DND-41 (cell line): ENCODE measurements at regions not wholly inside any gene's neighbourhood (a gene's known extent, or its start where the extent isn't known, plus 50 kb on each side); places are given as distances from the start of the nearest gene placed in this dataset.

ENCODE experiments used
- EZH2 ChIP-seq: IDR thresholded peaks from 3 replicates; pipeline ENCODE4 v1.6.1; 2012; ENCODE audit warnings: borderline replicate concordance, low read depth, mild to moderate bottlenecking, moderate library complexity, low read length, inconsistent platforms; ENCODE audit not compliant: severe bottlenecking
- TF ChIP-seq, protein P1 (sequence below): IDR thresholded peaks from 2 replicates; pipeline ENCODE4 v1.5.1; 2012; ENCODE audit warnings: borderline replicate concordance, low read length, moderate library complexity, mild to moderate bottlenecking; ENCODE audit not compliant: poor library complexity, severe bottlenecking; ENCODE audit errors: extremely low read depth

DNA sequence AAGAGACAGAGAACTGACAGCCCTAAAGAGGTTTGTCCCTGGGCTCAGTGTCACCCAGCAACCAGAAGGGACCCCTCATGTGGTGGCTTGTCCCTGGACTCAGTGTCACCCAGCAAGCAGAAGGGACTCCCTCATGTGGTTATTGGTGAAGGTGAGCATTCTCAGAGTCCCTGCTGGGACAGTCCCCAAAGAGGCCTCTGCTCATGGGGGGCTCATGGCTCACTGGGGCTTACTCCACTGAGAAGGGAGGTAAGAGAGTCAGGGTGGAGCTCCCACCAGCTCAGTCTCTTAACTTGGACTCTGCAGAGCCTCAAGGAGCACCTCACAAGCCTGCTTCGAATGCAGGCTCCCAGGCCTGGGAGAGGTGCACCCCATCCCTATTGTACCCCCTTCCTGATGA lies 145.2 kb upstream of the COPS8 start:
- TF ChIP-seq, protein P1, sequence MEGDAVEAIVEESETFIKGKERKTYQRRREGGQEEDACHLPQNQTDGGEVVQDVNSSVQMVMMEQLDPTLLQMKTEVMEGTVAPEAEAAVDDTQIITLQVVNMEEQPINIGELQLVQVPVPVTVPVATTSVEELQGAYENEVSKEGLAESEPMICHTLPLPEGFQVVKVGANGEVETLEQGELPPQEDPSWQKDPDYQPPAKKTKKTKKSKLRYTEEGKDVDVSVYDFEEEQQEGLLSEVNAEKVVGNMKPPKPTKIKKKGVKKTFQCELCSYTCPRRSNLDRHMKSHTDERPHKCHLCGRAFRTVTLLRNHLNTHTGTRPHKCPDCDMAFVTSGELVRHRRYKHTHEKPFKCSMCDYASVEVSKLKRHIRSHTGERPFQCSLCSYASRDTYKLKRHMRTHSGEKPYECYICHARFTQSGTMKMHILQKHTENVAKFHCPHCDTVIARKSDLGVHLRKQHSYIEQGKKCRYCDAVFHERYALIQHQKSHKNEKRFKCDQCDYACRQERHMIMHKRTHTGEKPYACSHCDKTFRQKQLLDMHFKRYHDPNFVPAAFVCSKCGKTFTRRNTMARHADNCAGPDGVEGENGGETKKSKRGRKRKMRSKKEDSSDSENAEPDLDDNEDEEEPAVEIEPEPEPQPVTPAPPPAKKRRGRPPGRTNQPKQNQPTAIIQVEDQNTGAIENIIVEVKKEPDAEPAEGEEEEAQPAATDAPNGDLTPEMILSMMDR = no peak
- TF ChIP-seq EZH2 = no peak
